Endodermal cell (in vitro differentiated cells): ENCODE measurements at regions not wholly inside any gene's neighbourhood (a gene's known extent, or its start where the extent isn't known, plus 50 kb on each side); places are given as distances from the start of the nearest gene placed in this dataset.

Experiments used
- DNase-seq: peaks from one replicate; pipeline ENCODE4 v3.0.0-alpha.2; 2017
- H3K27ac ChIP-seq: 2 replicates; pipeline ENCODE4 v1.5.1; 2013; ENCODE audit warnings: mild to moderate bottlenecking, low read depth, low read length, moderate library complexity
- H3K27me3 ChIP-seq: 2 replicates; pipeline ENCODE4 v1.6.1; 2013; ENCODE audit warnings: mild to moderate bottlenecking, low read length, moderate library complexity; ENCODE audit not compliant: insufficient read depth, control insufficient read depth, poor library complexity, severe bottlenecking
- H3K36me3 ChIP-seq: 2 replicates; pipeline ENCODE4 v1.7.0; 2013; ENCODE audit warnings: mild to moderate bottlenecking, low read length, moderate library complexity; ENCODE audit not compliant: control insufficient read depth, insufficient read depth
- H3K4me1 ChIP-seq: one replicate; pipeline ENCODE4 v1.7.0; 2013; ENCODE audit warnings: low read length; ENCODE audit not compliant: control insufficient read depth, insufficient read depth
- H3K4me3 ChIP-seq: 2 replicates; pipeline ENCODE4 v1.5.1; 2013; ENCODE audit warnings: mild to moderate bottlenecking, low read length, moderate library complexity
- H3K9ac ChIP-seq: 2 replicates; pipeline ENCODE4 v1.6.1; 2013; ENCODE audit warnings: mild to moderate bottlenecking, low read length, moderate library complexity; ENCODE audit not compliant: poor library complexity, severe bottlenecking; ENCODE audit errors: extremely low read depth
- H3K9me3 ChIP-seq: 2 replicates; pipeline ENCODE4 v1.6.1; 2013; ENCODE audit warnings: mild to moderate bottlenecking, low read length, moderate library complexity; ENCODE audit not compliant: control insufficient read depth
- H3K27ac Mint-ChIP-seq: 2 replicates; pipeline ENCODE4 v1.8.0; 2020; ENCODE audit warnings: mixed read lengths
- H3K27me3 Mint-ChIP-seq: 2 replicates; pipeline ENCODE4 v1.8.0; 2021; ENCODE audit warnings: mild to moderate bottlenecking, mixed read lengths; ENCODE audit not compliant: insufficient read depth
- H3K36me3 Mint-ChIP-seq: 2 replicates; pipeline ENCODE4 v1.8.0; 2020; ENCODE audit warnings: low read depth, mixed read lengths
- H3K4me1 Mint-ChIP-seq: 2 replicates; pipeline ENCODE4 v1.8.0; 2020; ENCODE audit warnings: mixed read lengths
- H3K4me3 Mint-ChIP-seq: 2 replicates; pipeline ENCODE4 v1.8.0; 2020; ENCODE audit warnings: mild to moderate bottlenecking, moderate library complexity, mixed read lengths
- H3K9me3 Mint-ChIP-seq: 2 replicates; pipeline ENCODE4 v1.8.0; 2020; ENCODE audit warnings: mild to moderate bottlenecking, mixed read lengths
- WGBS, 2 experiments: methylation state at CpG; one replicate each; pipeline versions ENCODE4 v1.1.5 to v1.1.7; 2013; ENCODE audit warnings: missing lambda C conversion rate in 2 of 2, mixed read lengths in 1 of 2; ENCODE audit not compliant: insufficient coverage in 1 of 2, insufficient read length in 1 of 2; 5-methylcytosine and 5-hydroxymethylcytosine counted together
- TF ChIP-seq, protein P1 (sequence below): fragments of 200-600 bp; sonication (generic); conservative IDR thresholded peaks from 2 replicates; pipeline ENCODE4 v1.5.0; 2021; ENCODE audit warnings: antibody characterized with exemption, mild to moderate bottlenecking

DNA sequence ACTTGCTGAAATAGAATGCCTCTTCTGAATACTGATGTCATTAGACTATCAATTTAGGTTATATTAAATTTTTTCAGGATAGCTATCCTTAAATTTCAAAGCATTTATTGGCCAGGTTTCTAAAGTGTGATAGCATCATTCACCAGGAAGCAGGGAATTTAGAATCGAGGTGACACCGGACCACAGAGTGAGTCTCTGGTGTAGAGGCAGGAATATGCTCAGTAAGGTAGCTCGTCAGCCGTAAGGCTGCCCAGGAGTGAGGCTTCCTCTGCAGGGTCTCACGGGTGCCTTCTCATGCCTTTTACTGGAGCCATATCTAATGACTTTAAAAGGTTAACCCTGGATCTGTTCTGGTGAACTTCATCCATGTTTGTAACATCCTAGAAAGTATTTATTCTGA lies 170.8 kb upstream of the KLF14 start:
- H3K36me3 Mint-ChIP-seq, result no peaks in the 10 kb centered on the region
- no peaks in the 10 kb centered on the region for H3K27me3 ChIP-seq
- TF ChIP-seq, protein P1, sequence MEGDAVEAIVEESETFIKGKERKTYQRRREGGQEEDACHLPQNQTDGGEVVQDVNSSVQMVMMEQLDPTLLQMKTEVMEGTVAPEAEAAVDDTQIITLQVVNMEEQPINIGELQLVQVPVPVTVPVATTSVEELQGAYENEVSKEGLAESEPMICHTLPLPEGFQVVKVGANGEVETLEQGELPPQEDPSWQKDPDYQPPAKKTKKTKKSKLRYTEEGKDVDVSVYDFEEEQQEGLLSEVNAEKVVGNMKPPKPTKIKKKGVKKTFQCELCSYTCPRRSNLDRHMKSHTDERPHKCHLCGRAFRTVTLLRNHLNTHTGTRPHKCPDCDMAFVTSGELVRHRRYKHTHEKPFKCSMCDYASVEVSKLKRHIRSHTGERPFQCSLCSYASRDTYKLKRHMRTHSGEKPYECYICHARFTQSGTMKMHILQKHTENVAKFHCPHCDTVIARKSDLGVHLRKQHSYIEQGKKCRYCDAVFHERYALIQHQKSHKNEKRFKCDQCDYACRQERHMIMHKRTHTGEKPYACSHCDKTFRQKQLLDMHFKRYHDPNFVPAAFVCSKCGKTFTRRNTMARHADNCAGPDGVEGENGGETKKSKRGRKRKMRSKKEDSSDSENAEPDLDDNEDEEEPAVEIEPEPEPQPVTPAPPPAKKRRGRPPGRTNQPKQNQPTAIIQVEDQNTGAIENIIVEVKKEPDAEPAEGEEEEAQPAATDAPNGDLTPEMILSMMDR, result no peak
- H3K4me3 ChIP-seq, result no peak overlapping the region
- H3K9me3 ChIP-seq, result no peaks in the 10 kb centered on the region
- no peaks in the 10 kb centered on the region for H3K27me3 Mint-ChIP-seq
- no peaks in the 10 kb centered on the region for H3K4me1 ChIP-seq
- H3K27ac ChIP-seq, result no peak overlapping the region
- H3K9me3 Mint-ChIP-seq, result no peaks in the 10 kb centered on the region
- H3K4me1 Mint-ChIP-seq, result peaks cover 25% of the 10 kb centered on the region
- WGBS, 2 experiments, result 60 to 72% methylated on average over 5 of the region's 5 CpGs
- H3K27ac Mint-ChIP-seq, result no peak overlapping the region
- no peak overlapping the region for H3K9ac ChIP-seq
- H3K4me3 Mint-ChIP-seq, result no peak overlapping the region
- no peak for DNase-seq
- no peaks in the 10 kb centered on the region for H3K36me3 ChIP-seq

DNA sequence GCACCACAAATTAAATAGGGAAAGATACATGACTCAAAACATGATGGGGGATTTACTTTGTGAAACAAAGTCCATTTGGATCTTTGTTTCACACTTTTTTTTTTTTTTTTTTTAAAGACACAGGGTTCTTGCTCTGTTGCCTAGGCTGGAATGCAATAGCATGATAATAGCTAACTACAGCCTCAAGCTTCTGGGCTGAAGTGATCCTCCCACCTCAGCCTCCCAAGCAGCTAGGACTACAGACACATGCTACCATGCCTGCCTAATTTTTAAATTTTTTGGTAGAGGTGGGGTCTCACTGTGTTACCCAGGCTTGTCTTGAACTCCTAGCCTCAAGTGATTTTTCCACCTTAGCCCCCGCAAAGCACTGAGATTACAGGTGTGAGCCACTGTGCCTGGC lies 172.6 kb upstream of the KLF14 start:
- Mint-ChIP-seq H3K27ac (no peak overlapping the region), H3K4me3 (no peak overlapping the region), H3K9me3 (no peaks in the 10 kb centered on the region), H3K27me3 (no peaks in the 10 kb centered on the region), H3K36me3 (no peaks in the 10 kb centered on the region), H3K4me1 (peaks cover 33% of the 10 kb centered on the region)
- Histone ChIP-seq H3K9ac (no peak overlapping the region), H3K4me3 (no peak overlapping the region), H3K27ac (no peak overlapping the region), H3K36me3 (no peaks in the 10 kb centered on the region), H3K4me1 (peaks cover 10% of the 10 kb centered on the region), H3K9me3 (no peaks in the 10 kb centered on the region), H3K27me3 (no peaks in the 10 kb centered on the region)
- no peak for DNase-seq
- TF ChIP-seq, protein P1, result no peak
- WGBS, 2 experiments, result 90% methylated on average over 1 of the region's 1 CpG; no CpG with 5 or more reads in 1 of the 2 experiments

DNA sequence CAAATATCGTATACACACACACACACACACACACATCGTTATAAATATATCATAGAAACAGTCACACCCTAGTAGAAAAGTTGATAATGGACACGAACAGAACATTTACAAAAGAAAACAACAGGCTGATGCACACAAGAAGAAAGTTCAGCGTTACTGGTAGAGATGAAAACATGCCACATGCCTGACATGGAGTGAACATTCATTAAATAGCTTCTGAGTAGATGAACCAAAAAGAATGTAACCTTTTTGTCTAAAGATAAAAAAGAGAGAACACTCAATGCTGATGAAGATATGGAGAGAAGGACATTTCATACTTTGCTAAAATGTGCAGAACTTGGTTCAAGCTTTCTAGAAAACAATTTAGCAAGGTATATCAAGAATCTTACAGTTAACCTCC lies 173.4 kb upstream of the KLF14 start:
- Histone ChIP-seq H3K9me3 (no peaks in the 10 kb centered on the region), H3K9ac (no peak overlapping the region), H3K27me3 (no peaks in the 10 kb centered on the region), H3K36me3 (no peaks in the 10 kb centered on the region), H3K4me3 (no peak overlapping the region), H3K27ac (no peak overlapping the region), H3K4me1 (peaks cover 14% of the 10 kb centered on the region)
- no peak overlapping the region for H3K27ac Mint-ChIP-seq
- TF ChIP-seq, protein P1, result no peak
- no peaks in the 10 kb centered on the region for H3K27me3 Mint-ChIP-seq
- H3K4me3 Mint-ChIP-seq, result no peak overlapping the region
- peaks cover 40% of the 10 kb centered on the region for H3K4me1 Mint-ChIP-seq
- H3K36me3 Mint-ChIP-seq, result no peaks in the 10 kb centered on the region
- no peaks in the 10 kb centered on the region for H3K9me3 Mint-ChIP-seq
- 93 to 100% methylated on average over 2 to 4 of the region's 4 CpGs for WGBS, 2 experiments
- DNase-seq, result no peak
